Ishikawa (cell line): ENCODE measurements at regions not wholly inside any gene's neighbourhood (a gene's known extent, or its start where the extent isn't known, plus 50 kb on each side); places are given as distances from the start of the nearest gene placed in this dataset.

Experiments used
- CEBPB ChIP-seq: IDR thresholded peaks from 2 replicates; pipeline ENCODE4 v1.6.1; 2012
- CREB1 ChIP-seq: IDR thresholded peaks from 2 replicates; pipeline ENCODE4 v1.6.1; 2012; ENCODE audit warnings: low read depth
- EGR1 ChIP-seq: IDR thresholded peaks from 2 replicates; pipeline ENCODE4 v1.6.1; 2012
- EP300 ChIP-seq: IDR thresholded peaks from 2 replicates; pipeline ENCODE4 v1.6.1; 2012; ENCODE audit warnings: borderline replicate concordance
- FOXM1 ChIP-seq: IDR thresholded peaks from 2 replicates; pipeline ENCODE4 v1.6.1; 2012; ENCODE audit warnings: low read depth, borderline replicate concordance
- MAX ChIP-seq: IDR thresholded peaks from 2 replicates; pipeline ENCODE4 v1.6.1; 2012
- NFIC ChIP-seq: IDR thresholded peaks from 2 replicates; pipeline ENCODE4 v1.6.1; 2012
- RAD21 ChIP-seq: IDR thresholded peaks from 2 replicates; pipeline ENCODE4 v1.6.1; 2012; ENCODE audit warnings: low read depth
- REST ChIP-seq: IDR thresholded peaks from 2 replicates; pipeline ENCODE4 v1.6.1; 2012; ENCODE audit warnings: low read depth, mild to moderate bottlenecking
- TAF1 ChIP-seq: IDR thresholded peaks from 2 replicates; pipeline ENCODE4 v1.6.1; 2012; ENCODE audit warnings: low read depth, mild to moderate bottlenecking
- TCF12 ChIP-seq: IDR thresholded peaks from 2 replicates; pipeline ENCODE4 v1.6.1; 2012; ENCODE audit warnings: low read depth
- TEAD4 ChIP-seq: IDR thresholded peaks from 2 replicates; pipeline ENCODE4 v1.6.1; 2012
- USF1 ChIP-seq: IDR thresholded peaks from 2 replicates; pipeline ENCODE4 v1.6.1; 2012
- YY1 ChIP-seq: IDR thresholded peaks from 2 replicates; pipeline ENCODE4 v1.6.1; 2012; ENCODE audit warnings: low read depth
- ZBTB7A ChIP-seq: IDR thresholded peaks from 2 replicates; pipeline ENCODE4 v1.6.1; 2012; ENCODE audit warnings: low read depth

- no peak for TF ChIP-seq EP300
- TF ChIP-seq TCF12, result no peak
- no peak for TF ChIP-seq YY1
- TF ChIP-seq USF1, result no peak
- no peak for TF ChIP-seq CREB1
- no peak for TF ChIP-seq TAF1
- no peak for TF ChIP-seq EGR1
- TF ChIP-seq ZBTB7A, result no peak
- no peak for TF ChIP-seq TEAD4
- TF ChIP-seq RAD21, result no peak
- TF ChIP-seq REST, result no peak
- TF ChIP-seq NFIC, result no peak
- no peak for TF ChIP-seq CEBPB
- TF ChIP-seq FOXM1, result no peak
- TF ChIP-seq MAX, result no peak
These were observed 317.9 kb downstream of the ZSWIM6 start for GRCh38 chr5:61649971-61650370.

GRCh38 chr5:61650661-61651060, 318.6 kb downstream of the ZSWIM6 start:
- no peak for TF ChIP-seq TAF1
- no peak for TF ChIP-seq RAD21
- TF ChIP-seq EGR1, result no peak
- no peak for TF ChIP-seq CEBPB
- no peak for TF ChIP-seq USF1
- TF ChIP-seq ZBTB7A, result no peak
- TF ChIP-seq MAX, result no peak
- TF ChIP-seq YY1, result no peak
- no peak for TF ChIP-seq FOXM1
- TF ChIP-seq TCF12, result no peak
- TF ChIP-seq TEAD4, result no peak
- no peak for TF ChIP-seq NFIC
- no peak for TF ChIP-seq REST
- no peak for TF ChIP-seq EP300
- TF ChIP-seq CREB1, result no peak

- TF ChIP-seq RAD21 (no peak), USF1 (no peak), NFIC (no peak), CREB1 (no peak), MAX (no peak), REST (no peak), ZBTB7A (no peak), TAF1 (no peak), FOXM1 (no peak), EGR1 (no peak), YY1 (no peak), TCF12 (no peak), TEAD4 (no peak), CEBPB (no peak), EP300 (no peak)
These were observed 319.1 kb downstream of the ZSWIM6 start for GRCh38 chr5:61651195-61651594.

- no peak for TF ChIP-seq ZBTB7A
- no peak for TF ChIP-seq CEBPB
- TF ChIP-seq EGR1, result no peak
- no peak for TF ChIP-seq REST
- no peak for TF ChIP-seq RAD21
- no peak for TF ChIP-seq EP300
- no peak for TF ChIP-seq USF1
- TF ChIP-seq CREB1, result no peak
- no peak for TF ChIP-seq NFIC
- no peak for TF ChIP-seq MAX
- no peak for TF ChIP-seq TCF12
- no peak for TF ChIP-seq TAF1
- no peak for TF ChIP-seq TEAD4
- no peak for TF ChIP-seq YY1
- no peak for TF ChIP-seq FOXM1
These were observed 320.9 kb downstream of the ZSWIM6 start for GRCh38 chr5:61652916-61653315.
